ENCODE measurements at regions not wholly inside any gene's neighbourhood (a gene's known extent, or its start where the extent isn't known, plus 50 kb on each side); places are given as distances from the start of the nearest gene placed in this dataset.

DNA sequence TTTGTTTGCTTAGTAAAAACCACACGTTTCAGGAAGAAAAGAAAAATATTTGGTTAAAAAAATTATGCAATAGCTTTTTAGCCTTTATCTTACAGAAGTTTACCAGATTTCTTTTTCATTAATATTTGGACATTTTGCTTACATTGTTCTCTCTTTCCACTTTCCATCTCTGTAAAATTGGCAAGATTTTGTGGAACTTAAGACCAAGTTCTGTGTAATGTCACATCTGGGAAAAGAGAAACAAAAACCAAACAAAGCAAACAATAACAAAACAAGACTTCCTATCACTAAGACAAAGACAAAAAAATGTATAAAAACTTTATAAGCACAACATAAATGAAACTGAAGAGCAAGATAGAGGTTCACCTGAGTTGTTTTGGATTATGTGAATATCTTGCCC is 1392.1 kb upstream of the CELF4 start:
- Histone ChIP-seq H3K4me2 (ENCODE audit: low read depth, low read length, poor library complexity, severe bottlenecking) (no peak overlapping the region), H3K9ac (ENCODE audit: low read length) (no peak overlapping the region), H3K79me2 (ENCODE audit: insufficient read depth, low read length) (no peaks in the 10 kb centered on the region), H3K27ac (ENCODE audit: low read depth, low read length) (no peak overlapping the region), H2AFZ (ENCODE audit: low read depth, low read length, severe bottlenecking) (no peak overlapping the region), H3K9me2 (replicated peaks; ENCODE audit: insufficient read depth, low read length) (no peaks in the 10 kb centered on the region), H3F3A (ENCODE audit: insufficient read depth) (no peaks in the 10 kb centered on the region), H3K9me3 (ENCODE audit: insufficient read depth, low read length) (no peaks in the 10 kb centered on the region), H4K20me1 (ENCODE audit: low read depth, low read length) (no peaks in the 10 kb centered on the region), H3K36me3 (ENCODE audit: low read length) (no peaks in the 10 kb centered on the region), H3K4me3 (ENCODE audit: insufficient read depth, low read length, poor library complexity, severe bottlenecking) (no peak overlapping the region), H3K27me3 (ENCODE audit: low read length) (no peaks in the 10 kb centered on the region)
- TF ChIP-seq, protein P1, sequence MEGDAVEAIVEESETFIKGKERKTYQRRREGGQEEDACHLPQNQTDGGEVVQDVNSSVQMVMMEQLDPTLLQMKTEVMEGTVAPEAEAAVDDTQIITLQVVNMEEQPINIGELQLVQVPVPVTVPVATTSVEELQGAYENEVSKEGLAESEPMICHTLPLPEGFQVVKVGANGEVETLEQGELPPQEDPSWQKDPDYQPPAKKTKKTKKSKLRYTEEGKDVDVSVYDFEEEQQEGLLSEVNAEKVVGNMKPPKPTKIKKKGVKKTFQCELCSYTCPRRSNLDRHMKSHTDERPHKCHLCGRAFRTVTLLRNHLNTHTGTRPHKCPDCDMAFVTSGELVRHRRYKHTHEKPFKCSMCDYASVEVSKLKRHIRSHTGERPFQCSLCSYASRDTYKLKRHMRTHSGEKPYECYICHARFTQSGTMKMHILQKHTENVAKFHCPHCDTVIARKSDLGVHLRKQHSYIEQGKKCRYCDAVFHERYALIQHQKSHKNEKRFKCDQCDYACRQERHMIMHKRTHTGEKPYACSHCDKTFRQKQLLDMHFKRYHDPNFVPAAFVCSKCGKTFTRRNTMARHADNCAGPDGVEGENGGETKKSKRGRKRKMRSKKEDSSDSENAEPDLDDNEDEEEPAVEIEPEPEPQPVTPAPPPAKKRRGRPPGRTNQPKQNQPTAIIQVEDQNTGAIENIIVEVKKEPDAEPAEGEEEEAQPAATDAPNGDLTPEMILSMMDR (IDR thresholded peaks at IDR 0.05; ENCODE audit: insufficient read depth, low read length, poor library complexity, severe bottlenecking): no peak
- no peak for TF ChIP-seq EZH2phosphoT487 (conservative IDR thresholded peaks at IDR 0.05; ENCODE audit: low read length)

DNA sequence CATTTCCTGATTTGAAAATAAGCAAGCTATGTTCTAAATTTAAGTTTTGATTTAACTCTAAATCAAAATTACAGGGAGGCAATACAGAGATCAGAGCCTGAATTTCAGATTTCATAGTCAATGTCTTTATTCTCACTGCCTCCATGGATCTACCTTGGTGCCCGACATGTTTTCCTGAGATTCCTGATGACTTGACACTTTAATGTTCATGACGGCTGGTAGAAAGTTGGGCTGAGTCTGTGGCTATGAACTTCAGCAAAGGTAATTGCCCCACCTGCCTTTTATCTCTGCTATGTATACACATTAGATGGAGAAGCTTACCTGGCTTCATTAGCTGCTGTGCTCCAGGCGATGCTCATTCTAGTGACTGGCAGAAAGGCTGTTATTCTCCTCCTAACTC is 1390.5 kb upstream of the CELF4 start:
- no peak overlapping the region for H2AFZ ChIP-seq (ENCODE audit: low read depth, low read length, severe bottlenecking)

DNA sequence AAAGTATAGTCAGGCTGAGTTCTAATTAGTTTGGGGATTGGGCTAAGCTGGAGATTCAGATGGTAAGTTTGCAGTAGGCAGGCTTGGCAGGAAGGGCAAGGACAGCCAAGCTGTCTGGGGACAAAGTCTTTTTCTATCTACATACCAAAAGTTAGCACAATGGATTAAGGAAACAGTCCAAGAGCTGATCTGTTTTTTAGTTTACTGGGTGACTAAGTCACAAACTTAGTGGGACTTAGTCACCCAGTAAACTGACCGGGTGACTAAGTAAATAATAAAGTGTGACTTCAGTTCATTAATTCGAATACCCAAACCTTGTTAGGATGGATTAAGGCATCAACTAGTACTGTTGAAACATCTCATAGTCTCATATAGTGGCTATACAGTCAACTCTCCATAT is 1386.0 kb upstream of the CELF4 start:
- H3K4me2 ChIP-seq (ENCODE audit: low read depth, low read length, poor library complexity, severe bottlenecking): no peak overlapping the region
- no peaks in the 10 kb centered on the region for H3K27me3 ChIP-seq (ENCODE audit: low read length)
- TF ChIP-seq, protein P1 (IDR thresholded peaks at IDR 0.05; ENCODE audit: insufficient read depth, low read length, poor library complexity, severe bottlenecking): no peak
- TF ChIP-seq EZH2phosphoT487 (conservative IDR thresholded peaks at IDR 0.05; ENCODE audit: low read length): no peak
- no peaks in the 10 kb centered on the region; the same call in 1 of the 2 replicates for H3K9me2 ChIP-seq (replicated peaks; ENCODE audit: insufficient read depth, low read length)
- H2AFZ ChIP-seq (ENCODE audit: low read depth, low read length, severe bottlenecking): no peak overlapping the region
- H3K36me3 ChIP-seq (ENCODE audit: low read length): no peaks in the 10 kb centered on the region
- H3K9ac ChIP-seq (ENCODE audit: low read length): no peak overlapping the region
- no peaks in the 10 kb centered on the region for H3F3A ChIP-seq (ENCODE audit: insufficient read depth)
- no peaks in the 10 kb centered on the region for H4K20me1 ChIP-seq (ENCODE audit: low read depth, low read length)
- no peaks in the 10 kb centered on the region for H3K79me2 ChIP-seq (ENCODE audit: insufficient read depth, low read length)
- H3K27ac ChIP-seq (ENCODE audit: low read depth, low read length): no peak overlapping the region
- H3K9me3 ChIP-seq (ENCODE audit: insufficient read depth, low read length): no peaks in the 10 kb centered on the region
- no peak overlapping the region for H3K4me3 ChIP-seq (ENCODE audit: insufficient read depth, low read length, poor library complexity, severe bottlenecking)

More for the DNA sequence above, 1390.5 kb upstream of the CELF4 start:
- no peak for TF ChIP-seq EZH2phosphoT487 (conservative IDR thresholded peaks at IDR 0.05; ENCODE audit: low read length)
- TF ChIP-seq, protein P1 (IDR thresholded peaks at IDR 0.05; ENCODE audit: insufficient read depth, low read length, poor library complexity, severe bottlenecking): no peak
- no peak overlapping the region for H3K4me2 ChIP-seq (ENCODE audit: low read depth, low read length, poor library complexity, severe bottlenecking)
- no peaks in the 10 kb centered on the region for H3K27me3 ChIP-seq (ENCODE audit: low read length)
- no peaks in the 10 kb centered on the region for H3K79me2 ChIP-seq (ENCODE audit: insufficient read depth, low read length)
- H3K4me3 ChIP-seq (ENCODE audit: insufficient read depth, low read length, poor library complexity, severe bottlenecking): no peak overlapping the region
- H4K20me1 ChIP-seq (ENCODE audit: low read depth, low read length): no peaks in the 10 kb centered on the region
- H3K9ac ChIP-seq (ENCODE audit: low read length): no peak overlapping the region
- H3K27ac ChIP-seq (ENCODE audit: low read depth, low read length): no peak overlapping the region
- H3K36me3 ChIP-seq (ENCODE audit: low read length): no peaks in the 10 kb centered on the region
- no peaks in the 10 kb centered on the region for H3K9me3 ChIP-seq (ENCODE audit: insufficient read depth, low read length)
- H3K9me2 ChIP-seq (replicated peaks; ENCODE audit: insufficient read depth, low read length): no peaks in the 10 kb centered on the region
- no peaks in the 10 kb centered on the region for H3F3A ChIP-seq (ENCODE audit: insufficient read depth)

Measured in SU-DHL-6 (cell line).